ENCODE measurements at regions not wholly inside any gene's neighbourhood (a gene's known extent, or its start where the extent isn't known, plus 50 kb on each side); places are given as distances from the start of the nearest gene placed in this dataset.
A peak's percentile ranks its signal among the peaks of the same experiment; 100 is the strongest.

GRCh38 chr3:110734524-110734923 is 337.1 kb upstream of the NECTIN3 start:
- no peaks in the 10 kb centered on the region for H3K36me3 ChIP-seq (ENCODE audit: control insufficient read depth in 1 of 2, insufficient read depth in 2 of 2, low read depth in 1 of 2, low read length in 2 of 2)
- H2AK5ac ChIP-seq (ENCODE audit: low read length, severe bottlenecking), result no peak overlapping the region
- H3K4me3 ChIP-seq (ENCODE audit: insufficient read depth in 1 of 2, low read depth in 1 of 2, low read length in 2 of 2), result no peak overlapping the region
- 95% methylated on average over 5 of the region's 5 CpGs for WGBS
- H3K9ac ChIP-seq (ENCODE audit: low read length), result no peak overlapping the region
- no peaks in the 10 kb centered on the region for H3K79me1 ChIP-seq (replicated peaks; ENCODE audit: low read length, poor library complexity, severe bottlenecking)
- H3K18ac ChIP-seq (ENCODE audit: low read depth in 1 of 2, low read length in 2 of 2), result no peak overlapping the region
- H2BK5ac ChIP-seq (ENCODE audit: low read depth, low read length, poor library complexity, severe bottlenecking), result no peak overlapping the region
- no peak overlapping the region for H3K4ac ChIP-seq (ENCODE audit: low read depth in 1 of 2, low read length in 2 of 2)
- H2BK120ac ChIP-seq (ENCODE audit: low read depth, low read length), result no peak overlapping the region
- no peak overlapping the region for H2BK15ac ChIP-seq (ENCODE audit: low read depth, poor library complexity, severe bottlenecking)
- H3K14ac ChIP-seq (ENCODE audit: low read length in 2 of 2), result no peak overlapping the region
- H3K9me3 ChIP-seq (ENCODE audit: control insufficient read depth, low read length), result no peaks in the 10 kb centered on the region
- H2AFZ ChIP-seq (ENCODE audit: low read depth, low read length), result no peak overlapping the region
- no peak overlapping the region for H4K8ac ChIP-seq (ENCODE audit: low read length)
- no peaks in the 10 kb centered on the region for H3K4me1 ChIP-seq (ENCODE audit: control insufficient read depth, insufficient read depth, low read depth, low read length)
- no peaks in the 10 kb centered on the region for H3K27me3 ChIP-seq (ENCODE audit: control insufficient read depth in 1 of 2, insufficient read depth in 1 of 2, low read length in 2 of 2)
- no peak overlapping the region for H4K91ac ChIP-seq (ENCODE audit: low read length)
- no peak overlapping the region for H3K4me2 ChIP-seq (ENCODE audit: low read length, poor library complexity, severe bottlenecking)
- no peak overlapping the region for H2BK12ac ChIP-seq (ENCODE audit: low read length in 2 of 2)
- DNase-seq, result no peak
- H3K27ac ChIP-seq (ENCODE audit: low read length, poor library complexity, severe bottlenecking), result no peak overlapping the region
- H3K23ac ChIP-seq (ENCODE audit: low read length in 2 of 2), result no peak overlapping the region

- Histone ChIP-seq H3K4ac (ENCODE audit: low read depth in 1 of 2, low read length in 2 of 2) (no peak overlapping the region), H2AK5ac (ENCODE audit: low read length, severe bottlenecking) (no peak overlapping the region), H2BK12ac (ENCODE audit: low read length in 2 of 2) (no peak overlapping the region), H3K9me3 (ENCODE audit: control insufficient read depth, low read length) (no peaks in the 10 kb centered on the region), H4K8ac (ENCODE audit: low read length) (no peak overlapping the region), H3K14ac (ENCODE audit: low read length in 2 of 2) (no peak overlapping the region), H3K4me1 (ENCODE audit: control insufficient read depth, insufficient read depth, low read depth, low read length) (no peaks in the 10 kb centered on the region), H2AFZ (ENCODE audit: low read depth, low read length) (no peak overlapping the region), H3K27me3 (ENCODE audit: control insufficient read depth in 1 of 2, insufficient read depth in 1 of 2, low read length in 2 of 2) (no peaks in the 10 kb centered on the region), H3K18ac (ENCODE audit: low read depth in 1 of 2, low read length in 2 of 2) (no peak overlapping the region), H2BK120ac (ENCODE audit: low read depth, low read length) (no peak overlapping the region), H3K4me3 (ENCODE audit: insufficient read depth in 1 of 2, low read depth in 1 of 2, low read length in 2 of 2) (no peak overlapping the region), H3K27ac (ENCODE audit: low read length, poor library complexity, severe bottlenecking) (no peak overlapping the region), H4K91ac (ENCODE audit: low read length) (no peak overlapping the region), H3K23ac (ENCODE audit: low read length in 2 of 2) (no peak overlapping the region), H2BK15ac (ENCODE audit: low read depth, poor library complexity, severe bottlenecking) (no peak overlapping the region), H3K36me3 (ENCODE audit: control insufficient read depth in 1 of 2, insufficient read depth in 2 of 2, low read depth in 1 of 2, low read length in 2 of 2) (no peaks in the 10 kb centered on the region), H3K79me1 (replicated peaks; ENCODE audit: low read length, poor library complexity, severe bottlenecking) (no peaks in the 10 kb centered on the region), H3K9ac (ENCODE audit: low read length) (no peak overlapping the region), H3K4me2 (ENCODE audit: low read length, poor library complexity, severe bottlenecking) (no peak overlapping the region), H2BK5ac (ENCODE audit: low read depth, low read length, poor library complexity, severe bottlenecking) (no peak overlapping the region)
- DNase-seq, result no peak
- WGBS, result no CpG with 5 or more reads among the region's 1 CpG
Observed at GRCh38 chr3:110736332-110736731, 335.3 kb upstream of the NECTIN3 start.

- Histone ChIP-seq H3K9ac (ENCODE audit: low read length) (no peak overlapping the region), H3K9me3 (ENCODE audit: control insufficient read depth, low read length) (no peaks in the 10 kb centered on the region), H3K4me3 (ENCODE audit: insufficient read depth in 1 of 2, low read depth in 1 of 2, low read length in 2 of 2) (no peak overlapping the region), H3K14ac (ENCODE audit: low read length in 2 of 2) (no peak overlapping the region), H3K4me1 (ENCODE audit: control insufficient read depth, insufficient read depth, low read depth, low read length) (no peaks in the 10 kb centered on the region), H2BK5ac (ENCODE audit: low read depth, low read length, poor library complexity, severe bottlenecking) (no peak overlapping the region), H2BK12ac (ENCODE audit: low read length in 2 of 2) (no peak overlapping the region), H3K27ac (ENCODE audit: low read length, poor library complexity, severe bottlenecking) (no peak overlapping the region), H3K4ac (ENCODE audit: low read depth in 1 of 2, low read length in 2 of 2) (no peak overlapping the region), H3K27me3 (ENCODE audit: control insufficient read depth in 1 of 2, insufficient read depth in 1 of 2, low read length in 2 of 2) (no peaks in the 10 kb centered on the region), H3K4me2 (ENCODE audit: low read length, poor library complexity, severe bottlenecking) (no peak overlapping the region), H2AFZ (ENCODE audit: low read depth, low read length) (no peak overlapping the region), H4K8ac (ENCODE audit: low read length) (no peak overlapping the region), H2AK5ac (ENCODE audit: low read length, severe bottlenecking) (no peak overlapping the region), H3K36me3 (ENCODE audit: control insufficient read depth in 1 of 2, insufficient read depth in 2 of 2, low read depth in 1 of 2, low read length in 2 of 2) (no peaks in the 10 kb centered on the region), H2BK15ac (ENCODE audit: low read depth, poor library complexity, severe bottlenecking) (no peak overlapping the region), H4K91ac (ENCODE audit: low read length) (no peak overlapping the region), H2BK120ac (ENCODE audit: low read depth, low read length) (no peak overlapping the region), H3K79me1 (replicated peaks; ENCODE audit: low read length, poor library complexity, severe bottlenecking) (no peaks in the 10 kb centered on the region), H3K23ac (ENCODE audit: low read length in 2 of 2) (no peak overlapping the region), H3K18ac (ENCODE audit: low read depth in 1 of 2, low read length in 2 of 2) (no peak overlapping the region)
- peak; percentile 1 for DNase-seq
- WGBS, result no CpG with 5 or more reads among the region's 1 CpG
Observed at GRCh38 chr3:110738531-110738930, 333.1 kb upstream of the NECTIN3 start.

DNA sequence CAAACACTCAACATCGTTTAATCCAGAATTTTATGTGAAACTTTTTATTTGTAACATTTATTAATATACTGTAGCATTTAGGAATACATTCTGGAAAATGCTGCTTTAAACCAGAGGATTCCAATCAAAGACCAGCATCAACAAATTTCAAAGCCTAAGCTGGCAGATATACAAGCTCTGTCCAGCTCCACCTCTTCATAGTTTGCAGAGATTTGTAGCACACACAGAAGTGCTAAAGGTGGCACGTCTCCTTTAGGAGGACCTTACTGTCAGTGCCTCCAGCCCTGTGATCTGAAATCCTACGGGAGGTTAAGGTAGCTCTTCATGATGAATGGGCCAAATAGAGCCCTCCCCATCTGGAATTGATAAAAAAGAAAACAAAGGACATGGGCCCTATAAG is 329.7 kb upstream of the NECTIN3 start:
- Histone ChIP-seq H3K4me1 (ENCODE audit: control insufficient read depth, insufficient read depth, low read depth, low read length) (no peaks in the 10 kb centered on the region), H3K9me3 (ENCODE audit: control insufficient read depth, low read length) (no peaks in the 10 kb centered on the region), H3K9ac (ENCODE audit: low read length) (no peak overlapping the region), H3K27me3 (ENCODE audit: control insufficient read depth in 1 of 2, insufficient read depth in 1 of 2, low read length in 2 of 2) (no peaks in the 10 kb centered on the region), H3K27ac (ENCODE audit: low read length, poor library complexity, severe bottlenecking) (no peak overlapping the region), H2BK5ac (ENCODE audit: low read depth, low read length, poor library complexity, severe bottlenecking) (no peak overlapping the region), H4K91ac (ENCODE audit: low read length) (no peak overlapping the region), H2BK15ac (ENCODE audit: low read depth, poor library complexity, severe bottlenecking) (no peak overlapping the region), H3K14ac (ENCODE audit: low read length in 2 of 2) (no peak overlapping the region), H3K18ac (ENCODE audit: low read depth in 1 of 2, low read length in 2 of 2) (peak overlapping the region in 1 of 2 experiments; percentile 24), H3K4ac (ENCODE audit: low read depth in 1 of 2, low read length in 2 of 2) (no peak overlapping the region), H3K36me3 (ENCODE audit: control insufficient read depth in 1 of 2, insufficient read depth in 2 of 2, low read depth in 1 of 2, low read length in 2 of 2) (no peaks in the 10 kb centered on the region), H2BK12ac (ENCODE audit: low read length in 2 of 2) (no peak overlapping the region), H3K23ac (ENCODE audit: low read length in 2 of 2) (no peak overlapping the region), H3K4me2 (ENCODE audit: low read length, poor library complexity, severe bottlenecking) (no peak overlapping the region), H2AFZ (ENCODE audit: low read depth, low read length) (no peak overlapping the region), H2BK120ac (ENCODE audit: low read depth, low read length) (no peak overlapping the region), H3K4me3 (ENCODE audit: insufficient read depth in 1 of 2, low read depth in 1 of 2, low read length in 2 of 2) (no peak overlapping the region), H3K79me1 (replicated peaks; ENCODE audit: low read length, poor library complexity, severe bottlenecking) (no peaks in the 10 kb centered on the region), H4K8ac (ENCODE audit: low read length) (no peak overlapping the region), H2AK5ac (ENCODE audit: low read length, severe bottlenecking) (peak overlapping the region; percentile 16)
- DNase-seq, result no peak
- 92% methylated on average over 2 of the region's 3 CpGs for WGBS

All from mesenchymal stem cell (in vitro differentiated cells and primary cell).